IMR-90 (cell line): ENCODE measurements at regions not wholly inside any gene's neighbourhood (a gene's known extent, or its start where the extent isn't known, plus 50 kb on each side); places are given as distances from the start of the nearest gene placed in this dataset.

Source experiments
- ATAC-seq: fragments of 200-7000 bp; cut with Tn5 transposase; 2 replicates; pipeline ENCODE4 v1.9.1; 2020; ENCODE audit warnings: low read depth, mild to moderate bottlenecking, moderate library complexity
- BruUV-seq: library from RNA; stranded (reverse); fragments of 400-500 nt; replicated peaks from 2 replicates; lab custom pipeline; 2021; lab: Mats Ljungman, UMichigan
- CTCF ChIA-PET: fragments of 300-600 bp; formaldehyde crosslinking; extraction: SDS; loops from one replicate; lab custom pipeline; 2021; ENCODE audit warnings: antibody characterized with exemption; lab: Yijun Ruan, JAX
- POLR2A ChIA-PET: fragments of 300-600 bp; sonication (Branson Sonifier 250); formaldehyde crosslinking; loops from one replicate; lab custom pipeline; 2022; ENCODE audit warnings: antibody characterized with exemption; ENCODE audit not compliant: unreplicated experiment; lab: Charles Lee
- DNase-seq: peaks from one replicate; pipeline ENCODE4 v3.0.0; 2013
- H2AFZ ChIP-seq: replicated peaks from 2 replicates; pipeline ENCODE3; 2013; ENCODE audit warnings: low read length, mild to moderate bottlenecking; ENCODE audit not compliant: poor library complexity
- H2AK5ac ChIP-seq: 2 replicates; pipeline ENCODE4 v1.6.1; 2013; ENCODE audit warnings: low read depth, low read length, inconsistent platforms
- H2AK9ac ChIP-seq: replicated peaks from 2 replicates; pipeline ENCODE3; 2013; ENCODE audit warnings: mild to moderate bottlenecking, low read depth, low read length, moderate library complexity; ENCODE audit not compliant: poor library complexity
- H2BK120ac ChIP-seq: 2 replicates; pipeline ENCODE4 v1.6.1; 2013; ENCODE audit warnings: low read depth, low read length, inconsistent platforms
- H2BK15ac ChIP-seq: 3 replicates; pipeline ENCODE4 v1.6.1; 2013; ENCODE audit warnings: low read depth, low read length, inconsistent platforms
- H2BK20ac ChIP-seq: 2 replicates; pipeline ENCODE4 v1.6.1; 2013; ENCODE audit warnings: low read depth, mild to moderate bottlenecking, inconsistent platforms, low read length, moderate library complexity
- H2BK5ac ChIP-seq: 2 replicates; pipeline ENCODE4 v1.6.1; 2013; ENCODE audit warnings: mild to moderate bottlenecking, low read depth, low read length, inconsistent platforms; ENCODE audit not compliant: poor library complexity, severe bottlenecking
- H3K14ac ChIP-seq: replicated peaks from 2 replicates; pipeline ENCODE4 v1.6.1; 2013; ENCODE audit warnings: low read depth, low read length, inconsistent platforms
- H3K18ac ChIP-seq: 2 replicates; pipeline ENCODE4 v1.6.1; 2013; ENCODE audit warnings: low read depth, low read length, control low read depth
- H3K23ac ChIP-seq: 2 replicates; pipeline ENCODE4 v1.6.1; 2013; ENCODE audit warnings: low read depth, low read length, inconsistent platforms
- H3K27ac ChIP-seq: 2 replicates; pipeline ENCODE4 v1.5.1; 2013; ENCODE audit warnings: mild to moderate bottlenecking, control low read depth, low read length; ENCODE audit not compliant: insufficient read depth
- H3K27me3 ChIP-seq: 2 replicates; pipeline ENCODE4 v1.6.1; 2013; ENCODE audit warnings: low read length; ENCODE audit not compliant: control insufficient read depth, insufficient read depth
- H3K36me3 ChIP-seq: 2 replicates; pipeline ENCODE4 v1.6.1; 2013; ENCODE audit warnings: low read length, mixed read lengths; ENCODE audit not compliant: control insufficient read depth, insufficient read depth
- H3K4ac ChIP-seq: 2 replicates; pipeline ENCODE4 v1.6.1; 2013; ENCODE audit warnings: low read depth, low read length, inconsistent platforms
- H3K4me1 ChIP-seq: 2 replicates; pipeline ENCODE4 v1.6.1; 2013; ENCODE audit warnings: low read length, mixed read lengths; ENCODE audit not compliant: control insufficient read depth, insufficient read depth
- H3K4me2 ChIP-seq: 2 replicates; pipeline ENCODE4 v1.6.1; 2013; ENCODE audit warnings: low read depth, mild to moderate bottlenecking, control low read depth, low read length, moderate library complexity
- H3K4me3 ChIP-seq: 2 replicates; pipeline ENCODE4 v1.5.1; 2013; ENCODE audit warnings: low read depth, mild to moderate bottlenecking, control low read depth, low read length, moderate library complexity; ENCODE audit not compliant: insufficient read depth
- H3K56ac ChIP-seq: 2 replicates; pipeline ENCODE4 v1.6.1; 2013; ENCODE audit warnings: low read length, inconsistent platforms; ENCODE audit not compliant: insufficient read depth; ENCODE audit errors: extremely low read depth
- H3K79me1 ChIP-seq, 2 experiments: 2 replicates each; pipeline ENCODE4 v1.6.1; 2013; ENCODE audit warnings: low read length in 2 of 2, inconsistent platforms in 1 of 2, low read depth in 1 of 2
- H3K9ac ChIP-seq: 2 replicates; pipeline ENCODE4 v1.6.1; 2013; ENCODE audit warnings: low read depth, low read length, control low read depth
- H3K9me1 ChIP-seq: 2 replicates; pipeline ENCODE4 v1.6.1; 2013; ENCODE audit warnings: low read length, inconsistent platforms; ENCODE audit not compliant: insufficient read depth
- H3K9me3 ChIP-seq: 2 replicates; pipeline ENCODE4 v1.6.1; 2013; ENCODE audit warnings: low read length; ENCODE audit not compliant: control insufficient read depth, insufficient read depth
- H4K20me1 ChIP-seq: 2 replicates; pipeline ENCODE4 v1.6.1; 2013; ENCODE audit warnings: low read length, inconsistent platforms; ENCODE audit not compliant: insufficient read depth
- H4K5ac ChIP-seq: 2 replicates; pipeline ENCODE4 v1.6.1; 2013; ENCODE audit warnings: mild to moderate bottlenecking, low read depth, low read length, control low read depth
- H4K8ac ChIP-seq, 2 experiments: 2 replicates each; pipeline ENCODE4 v1.6.1; 2013; ENCODE audit warnings: low read depth in 2 of 2, low read length in 2 of 2, control low read depth in 1 of 2, inconsistent platforms in 1 of 2
- H4K91ac ChIP-seq: 2 replicates; pipeline ENCODE4 v1.6.1; 2013; ENCODE audit warnings: low read depth, low read length, inconsistent platforms; ENCODE audit not compliant: insufficient read depth
- BHLHE40 ChIP-seq: fragments of 150-350 bp; IDR thresholded peaks from 2 replicates; pipeline ENCODE4 v1.6.1; 2016; ENCODE audit warnings: mild to moderate bottlenecking, low read depth, low read length
- CEBPB ChIP-seq: IDR thresholded peaks from 2 replicates; pipeline ENCODE4 v1.6.1; 2012; ENCODE audit warnings: low read depth, low read length, improper control_type of control experiment
- CHD1 ChIP-seq: IDR thresholded peaks from 2 replicates; pipeline ENCODE4 v1.6.1; 2012; ENCODE audit warnings: low read depth, low read length, improper control_type of control experiment
- FOS ChIP-seq: fragments of 150-350 bp; IDR thresholded peaks from 2 replicates; pipeline ENCODE4 v1.6.1; 2016; ENCODE audit warnings: low read depth, low read length
- MAFK ChIP-seq: IDR thresholded peaks from 2 replicates; pipeline ENCODE4 v1.6.1; 2012; ENCODE audit warnings: low read depth, low read length, improper control_type of control experiment
- MAZ ChIP-seq: IDR thresholded peaks from 2 replicates; pipeline ENCODE4 v1.6.1; 2012; ENCODE audit warnings: low read depth, mild to moderate bottlenecking, low read length, improper control_type of control experiment, moderate library complexity, borderline replicate concordance
- MXI1 ChIP-seq: IDR thresholded peaks from 2 replicates; pipeline ENCODE4 v1.6.1; 2012; ENCODE audit warnings: low read depth, mild to moderate bottlenecking, low read length, moderate library complexity, borderline replicate concordance
- NFE2L2 ChIP-seq: fragments of 150-350 bp; IDR thresholded peaks from 2 replicates; pipeline ENCODE4 v1.6.1; 2016; ENCODE audit warnings: low read depth, mild to moderate bottlenecking, low read length
- POLR2A ChIP-seq: IDR thresholded peaks from 2 replicates; pipeline ENCODE4 v1.6.1; 2012; ENCODE audit warnings: mild to moderate bottlenecking, low read depth, low read length
- RAD21 ChIP-seq: IDR thresholded peaks from 2 replicates; pipeline ENCODE4 v1.6.1; 2012; ENCODE audit warnings: low read length, improper control_type of control experiment
- RCOR1 ChIP-seq: IDR thresholded peaks from 2 replicates; pipeline ENCODE4 v1.6.1; 2012; ENCODE audit warnings: mild to moderate bottlenecking, low read length, improper control_type of control experiment; ENCODE audit not compliant: insufficient replicate concordance
- RFX5 ChIP-seq: IDR thresholded peaks from 2 replicates; pipeline ENCODE4 v1.8.0; 2012; ENCODE audit warnings: low read depth, mild to moderate bottlenecking, low read length, moderate library complexity
- SMC3 ChIP-seq: fragments of 150-350 bp; IDR thresholded peaks from 2 replicates; pipeline ENCODE4 v1.6.1; 2016; ENCODE audit warnings: low read depth, mild to moderate bottlenecking, antibody characterized with exemption, low read length, moderate library complexity
- WGBS, 2 experiments: methylation state at CpG; one replicate each; pipeline versions ENCODE4 v1.1.5 to v1.1.7; 2013; ENCODE audit warnings: missing lambda C conversion rate in 2 of 2; ENCODE audit not compliant: insufficient read length in 1 of 2; ENCODE audit errors: extremely low coverage in 2 of 2; 5-methylcytosine and 5-hydroxymethylcytosine counted together
- dilution Hi-C: fragments of 300-500 bp; cut with HindIII; formaldehyde crosslinking; loops from one replicate; pipeline ENCODE4 v1.14.3; 2018; ENCODE audit warnings: low sequenced_read_pairs; ENCODE audit not compliant: unreplicated experiment
- in situ Hi-C: fragments of 300-500 bp; cut with MboI; formaldehyde crosslinking; loops from 3 replicates; pipeline ENCODE4 v1.14.3; 2019; ENCODE audit warnings: low sequenced_read_pairs, inconsistent platforms, mixed read lengths
- intact Hi-C: fragments of 100-400 bp; cut with micrococcal nuclease; formaldehyde crosslinking; loops from 2 replicates; pipeline ENCODE4 v1.10.0; 2022
- TF ChIP-seq, protein P1 (sequence below): conservative IDR thresholded peaks from 2 replicates; pipeline ENCODE4 v1.5.1; 2012; ENCODE audit warnings: mild to moderate bottlenecking, low read depth, low read length, improper control_type of control experiment
- TF ChIP-seq, protein P2 (sequence below): fragments of 150-350 bp; IDR thresholded peaks from 2 replicates; pipeline ENCODE4 v1.6.1; 2017; ENCODE audit warnings: mild to moderate bottlenecking, antibody characterized with exemption, low read length, low read depth
- TF ChIP-seq, protein P3 (sequence below): fragments of 150-350 bp; IDR thresholded peaks from 2 replicates; pipeline ENCODE4 v1.6.1; 2016; ENCODE audit warnings: low read depth, mild to moderate bottlenecking, low read length, moderate library complexity, borderline replicate concordance

DNA sequence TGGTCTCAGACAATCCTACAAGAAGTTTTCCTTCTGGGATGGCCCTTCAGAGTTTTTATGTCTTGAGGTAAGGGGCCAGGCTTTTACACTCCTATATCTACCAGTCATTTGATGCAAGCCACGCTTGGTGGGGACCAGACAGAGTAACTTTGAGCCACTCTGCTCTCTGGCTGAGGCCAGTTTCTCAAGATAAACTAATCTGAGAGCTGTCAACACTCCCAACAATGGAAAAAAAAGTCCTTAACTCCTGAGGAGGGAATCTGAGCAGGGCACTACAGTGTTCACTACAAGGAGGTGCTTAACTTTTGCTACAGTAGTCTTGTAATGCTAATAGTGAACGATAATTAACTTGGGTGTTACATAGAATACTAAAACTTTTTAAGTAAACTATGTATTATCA, 62.7 kb downstream of the MRPS30 start:
- ATAC-seq, result no peak
- Histone ChIP-seq H3K79me1 (no peaks in the 10 kb centered on the region), H3K56ac (no peak overlapping the region), H3K9ac (no peak overlapping the region), H2AFZ (no peak overlapping the region), H2AK9ac (no peak overlapping the region), H4K91ac (no peak overlapping the region), H3K4me3 (no peak overlapping the region), H4K8ac (no peak overlapping the region), H3K27me3 (no peaks in the 10 kb centered on the region), H4K5ac (no peak overlapping the region), H2BK15ac (no peak overlapping the region), H3K9me1 (no peaks in the 10 kb centered on the region), H3K14ac (no peak overlapping the region), H3K4ac (no peak overlapping the region), H2BK5ac (no peak overlapping the region), H3K4me1 (no peaks in the 10 kb centered on the region), H2BK120ac (no peak overlapping the region), H3K9me3 (no peaks in the 10 kb centered on the region), H3K18ac (no peak overlapping the region), H2AK5ac (no peak overlapping the region), H3K23ac (no peak overlapping the region), H2BK20ac (no peak overlapping the region), H3K4me2 (no peak overlapping the region), H4K20me1 (no peaks in the 10 kb centered on the region), H3K36me3 (no peaks in the 10 kb centered on the region), H3K27ac (no peak overlapping the region)
- no peak for DNase-seq
- dilution Hi-C loops, result no loop called here
- intact Hi-C loops, result no loop called here
- ChIA-PET CTCF (no interaction called here), POLR2A (no interaction called here)
- TF ChIP-seq CHD1 (no peak), CEBPB (no peak), MAFK (no peak), RAD21 (no peak), POLR2A (no peak), RFX5 (no peak), FOS (no peak), BHLHE40 (no peak), MXI1 (no peak), MAZ (no peak), SMC3 (no peak), RCOR1 (no peak), NFE2L2 (no peak)
- TF ChIP-seq, protein P1, sequence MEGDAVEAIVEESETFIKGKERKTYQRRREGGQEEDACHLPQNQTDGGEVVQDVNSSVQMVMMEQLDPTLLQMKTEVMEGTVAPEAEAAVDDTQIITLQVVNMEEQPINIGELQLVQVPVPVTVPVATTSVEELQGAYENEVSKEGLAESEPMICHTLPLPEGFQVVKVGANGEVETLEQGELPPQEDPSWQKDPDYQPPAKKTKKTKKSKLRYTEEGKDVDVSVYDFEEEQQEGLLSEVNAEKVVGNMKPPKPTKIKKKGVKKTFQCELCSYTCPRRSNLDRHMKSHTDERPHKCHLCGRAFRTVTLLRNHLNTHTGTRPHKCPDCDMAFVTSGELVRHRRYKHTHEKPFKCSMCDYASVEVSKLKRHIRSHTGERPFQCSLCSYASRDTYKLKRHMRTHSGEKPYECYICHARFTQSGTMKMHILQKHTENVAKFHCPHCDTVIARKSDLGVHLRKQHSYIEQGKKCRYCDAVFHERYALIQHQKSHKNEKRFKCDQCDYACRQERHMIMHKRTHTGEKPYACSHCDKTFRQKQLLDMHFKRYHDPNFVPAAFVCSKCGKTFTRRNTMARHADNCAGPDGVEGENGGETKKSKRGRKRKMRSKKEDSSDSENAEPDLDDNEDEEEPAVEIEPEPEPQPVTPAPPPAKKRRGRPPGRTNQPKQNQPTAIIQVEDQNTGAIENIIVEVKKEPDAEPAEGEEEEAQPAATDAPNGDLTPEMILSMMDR, result no peak
- TF ChIP-seq, protein P2, sequence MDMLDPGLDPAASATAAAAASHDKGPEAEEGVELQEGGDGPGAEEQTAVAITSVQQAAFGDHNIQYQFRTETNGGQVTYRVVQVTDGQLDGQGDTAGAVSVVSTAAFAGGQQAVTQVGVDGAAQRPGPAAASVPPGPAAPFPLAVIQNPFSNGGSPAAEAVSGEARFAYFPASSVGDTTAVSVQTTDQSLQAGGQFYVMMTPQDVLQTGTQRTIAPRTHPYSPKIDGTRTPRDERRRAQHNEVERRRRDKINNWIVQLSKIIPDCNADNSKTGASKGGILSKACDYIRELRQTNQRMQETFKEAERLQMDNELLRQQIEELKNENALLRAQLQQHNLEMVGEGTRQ, result no peak
- TF ChIP-seq, protein P3, sequence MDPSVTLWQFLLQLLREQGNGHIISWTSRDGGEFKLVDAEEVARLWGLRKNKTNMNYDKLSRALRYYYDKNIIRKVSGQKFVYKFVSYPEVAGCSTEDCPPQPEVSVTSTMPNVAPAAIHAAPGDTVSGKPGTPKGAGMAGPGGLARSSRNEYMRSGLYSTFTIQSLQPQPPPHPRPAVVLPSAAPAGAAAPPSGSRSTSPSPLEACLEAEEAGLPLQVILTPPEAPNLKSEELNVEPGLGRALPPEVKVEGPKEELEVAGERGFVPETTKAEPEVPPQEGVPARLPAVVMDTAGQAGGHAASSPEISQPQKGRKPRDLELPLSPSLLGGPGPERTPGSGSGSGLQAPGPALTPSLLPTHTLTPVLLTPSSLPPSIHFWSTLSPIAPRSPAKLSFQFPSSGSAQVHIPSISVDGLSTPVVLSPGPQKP, result no peak
- in situ Hi-C loops, result no loop called here
- no TSS peak for BruUV-seq
- no CpG with 5 or more reads among the region's 2 CpGs for WGBS, 2 experiments
